A549 (cell line): ENCODE measurements at regions not wholly inside any gene's neighbourhood (a gene's known extent, or its start where the extent isn't known, plus 50 kb on each side); places are given as distances from the start of the nearest gene placed in this dataset.

Source experiments
- KDM5A ChIP-seq: fragments of 200-600 bp; sonication (generic); IDR thresholded peaks from 2 replicates; pipeline ENCODE4 v1.6.1; 2016; ENCODE audit warnings: antibody characterized with exemption, mild to moderate bottlenecking
- REST ChIP-seq: fragments of 200-600 bp; sonication (generic); IDR thresholded peaks from 2 replicates; pipeline ENCODE4 v1.6.1; 2016; ENCODE audit warnings: antibody characterized with exemption, mild to moderate bottlenecking, moderate library complexity

- TF ChIP-seq KDM5A (no peak), REST (no peak)
Measured at GRCh38 chr2:34734662-34735061, 1135.6 kb upstream of the FAM98A start.
